ENCODE measurements at regions not wholly inside any gene's neighbourhood (a gene's known extent, or its start where the extent isn't known, plus 50 kb on each side); places are given as distances from the start of the nearest gene placed in this dataset.

DNA sequence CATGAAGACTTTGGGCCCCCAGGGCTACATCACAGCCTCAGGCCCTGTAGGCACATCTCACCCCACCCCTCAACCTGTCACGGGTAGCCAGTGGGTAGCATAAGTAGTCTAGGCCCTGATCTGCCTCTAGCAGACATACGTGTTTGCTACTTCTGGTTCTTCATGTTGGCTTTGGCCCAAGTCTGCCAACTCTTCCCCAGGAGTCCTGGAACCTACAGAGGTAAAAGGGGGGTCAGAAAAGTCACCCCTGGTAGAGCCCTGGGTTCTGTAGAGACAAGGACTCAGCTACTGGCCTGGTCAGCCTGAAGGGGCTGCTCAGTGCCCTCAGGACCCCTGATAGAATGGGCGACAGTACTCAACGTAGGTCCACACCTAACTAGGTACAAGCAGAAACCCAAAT is 67.5 kb upstream of the UNC5B start:
- Histone ChIP-seq H3K27me3 (peaks cover 0 to 10% (median 0%) of the 10 kb centered on the region in 7 donors), H3K4me1 (peaks cover 0 to 16% (median 0%) of the 10 kb centered on the region in 9 donors), H3K4me3 (no peak overlapping the region), H3K9me3 (no peaks in the 10 kb centered on the region), H3K27ac (no peak overlapping the region), H3K36me3 (no peaks in the 10 kb centered on the region)
- TF ChIP-seq, protein P1, sequence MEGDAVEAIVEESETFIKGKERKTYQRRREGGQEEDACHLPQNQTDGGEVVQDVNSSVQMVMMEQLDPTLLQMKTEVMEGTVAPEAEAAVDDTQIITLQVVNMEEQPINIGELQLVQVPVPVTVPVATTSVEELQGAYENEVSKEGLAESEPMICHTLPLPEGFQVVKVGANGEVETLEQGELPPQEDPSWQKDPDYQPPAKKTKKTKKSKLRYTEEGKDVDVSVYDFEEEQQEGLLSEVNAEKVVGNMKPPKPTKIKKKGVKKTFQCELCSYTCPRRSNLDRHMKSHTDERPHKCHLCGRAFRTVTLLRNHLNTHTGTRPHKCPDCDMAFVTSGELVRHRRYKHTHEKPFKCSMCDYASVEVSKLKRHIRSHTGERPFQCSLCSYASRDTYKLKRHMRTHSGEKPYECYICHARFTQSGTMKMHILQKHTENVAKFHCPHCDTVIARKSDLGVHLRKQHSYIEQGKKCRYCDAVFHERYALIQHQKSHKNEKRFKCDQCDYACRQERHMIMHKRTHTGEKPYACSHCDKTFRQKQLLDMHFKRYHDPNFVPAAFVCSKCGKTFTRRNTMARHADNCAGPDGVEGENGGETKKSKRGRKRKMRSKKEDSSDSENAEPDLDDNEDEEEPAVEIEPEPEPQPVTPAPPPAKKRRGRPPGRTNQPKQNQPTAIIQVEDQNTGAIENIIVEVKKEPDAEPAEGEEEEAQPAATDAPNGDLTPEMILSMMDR (IDR thresholded peaks at IDR 0.05): no peak
- DNase-seq: no peak
- ATAC-seq: no peak
- WGBS, 2 donors: 92 to 93% methylated on average over 4 of the region's 4 CpGs
- intact Hi-C loops (cut with DNase I): loop anchor here in 1 of 10 donors (5.0 kb wide), 1 partner anchor 1313 kb away; no protein-coding TSS in a partner anchor

- intact Hi-C loops (cut with DNase I): loop anchor here in 1 of 10 donors (5.0 kb wide), 1 partner anchor 1313 kb away; no protein-coding TSS in a partner anchor
- DNase-seq (no peak), ATAC-seq (no peak)
- H3K27me3 ChIP-seq: peaks cover 0 to 10% (median 0%) of the 10 kb centered on the region in 7 donors
- TF ChIP-seq, protein P1 (IDR thresholded peaks at IDR 0.05): no peak
- no peak overlapping the region for H3K27ac ChIP-seq
- H3K4me3 ChIP-seq: no peak overlapping the region
- 89 to 95% methylated on average over 3 of the region's 3 CpGs for WGBS, 2 donors
- no peaks in the 10 kb centered on the region for H3K9me3 ChIP-seq
- no peaks in the 10 kb centered on the region for H3K36me3 ChIP-seq
- peaks cover 0 to 16% (median 0%) of the 10 kb centered on the region in 9 donors for H3K4me1 ChIP-seq
These were observed 66.9 kb upstream of the UNC5B start for GRCh38 chr10:71145352-71145945.

DNA sequence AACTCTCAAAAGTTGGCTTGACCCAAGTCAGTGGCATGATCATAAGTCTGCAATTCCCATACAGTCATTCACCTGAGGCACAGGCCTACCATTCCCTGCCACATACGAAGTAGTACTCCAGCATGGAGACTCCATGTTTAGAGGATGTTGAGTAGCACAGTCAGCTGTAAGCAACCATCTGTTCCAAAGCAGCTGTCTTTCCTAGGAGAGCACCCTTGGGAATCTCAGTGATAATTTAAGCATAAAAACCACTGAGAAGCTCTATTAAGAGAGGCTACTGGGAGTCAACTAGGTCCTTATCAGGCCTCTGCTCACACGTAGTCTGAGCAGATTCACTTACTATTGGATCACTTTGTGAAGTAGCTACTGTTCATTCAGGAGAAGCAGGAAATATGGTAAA is 61.6 kb upstream of the UNC5B start:
- peaks cover 0 to 5% (median 0%) of the 10 kb centered on the region in 9 donors for H3K4me1 ChIP-seq
- DNase-seq: no peak
- ATAC-seq: peak in 2 of 8 donors; percentile 12 to 39
- WGBS, 2 donors: 63 to 66% methylated on average over 2 of the region's 2 CpGs
- H3K4me3 ChIP-seq: no peak overlapping the region
- intact Hi-C loops (cut with DNase I): no loop called here
- H3K27me3 ChIP-seq: peaks cover 0 to 10% (median 0%) of the 10 kb centered on the region in 7 donors
- H3K9me3 ChIP-seq: no peaks in the 10 kb centered on the region
- no peak overlapping the region for H3K27ac ChIP-seq
- TF ChIP-seq, protein P1 (IDR thresholded peaks at IDR 0.05): no peak
- H3K36me3 ChIP-seq: no peaks in the 10 kb centered on the region

GRCh38 chr10:71152043-71152442 is 60.3 kb upstream of the UNC5B start:
- H3K27ac ChIP-seq: no peak overlapping the region
- intact Hi-C loops (cut with DNase I): no loop called here
- DNase-seq: no peak
- no peak for ATAC-seq
- H3K4me1 ChIP-seq: peaks cover 0 to 5% (median 0%) of the 10 kb centered on the region in 9 donors
- H3K27me3 ChIP-seq: peaks cover 0 to 10% (median 0%) of the 10 kb centered on the region in 7 donors
- 56 to 57% methylated on average over 2 of the region's 2 CpGs for WGBS, 2 donors
- H3K4me3 ChIP-seq: no peak overlapping the region
- H3K36me3 ChIP-seq: no peaks in the 10 kb centered on the region
- TF ChIP-seq, protein P1 (IDR thresholded peaks at IDR 0.05): no peak
- no peaks in the 10 kb centered on the region for H3K9me3 ChIP-seq

Data from heart right ventricle (tissue), 16 donors.